ENCODE measurements at regions not wholly inside any gene's neighbourhood (a gene's known extent, or its start where the extent isn't known, plus 50 kb on each side); places are given as distances from the start of the nearest gene placed in this dataset.

- H3K36me3 ChIP-seq (ENCODE audit: insufficient read depth, low read length) = no peaks in the 10 kb centered on the region
- H3K9me3 ChIP-seq (ENCODE audit: low read length) = no peaks in the 10 kb centered on the region
- H3K27ac ChIP-seq (ENCODE audit: low read depth, low read length) = no peak overlapping the region
- H3K4me1 ChIP-seq (ENCODE audit: insufficient read depth, low read length) = no peaks in the 10 kb centered on the region
- no peak overlapping the region for H3K9ac ChIP-seq (ENCODE audit: low read length)
- H3K4me3 ChIP-seq (ENCODE audit: low read depth in 1 of 2, low read length in 2 of 2) = no peak overlapping the region
- no peaks in the 10 kb centered on the region for H3K27me3 ChIP-seq (ENCODE audit: control insufficient read depth in 1 of 2, insufficient read depth in 2 of 2, low read length in 2 of 2)
Measured at GRCh38 chr13:83211301-83211700, 671.0 kb downstream of the SLITRK1 start.

GRCh38 chr13:83204886-83205285 is 677.4 kb downstream of the SLITRK1 start:
- no peaks in the 10 kb centered on the region for H3K9me3 ChIP-seq (ENCODE audit: low read length)
- no peaks in the 10 kb centered on the region for H3K36me3 ChIP-seq (ENCODE audit: insufficient read depth, low read length)
- H3K27ac ChIP-seq (ENCODE audit: low read depth, low read length) = no peak overlapping the region
- no peaks in the 10 kb centered on the region for H3K27me3 ChIP-seq (ENCODE audit: control insufficient read depth in 1 of 2, insufficient read depth in 2 of 2, low read length in 2 of 2)
- H3K9ac ChIP-seq (ENCODE audit: low read length) = no peak overlapping the region
- no peak overlapping the region for H3K4me3 ChIP-seq (ENCODE audit: low read depth in 1 of 2, low read length in 2 of 2)
- H3K4me1 ChIP-seq (ENCODE audit: insufficient read depth, low read length) = peaks cover 5% of the 10 kb centered on the region

- no peak overlapping the region for H3K27ac ChIP-seq (ENCODE audit: low read depth, low read length)
- H3K9ac ChIP-seq (ENCODE audit: low read length) = no peak overlapping the region
- no peak overlapping the region for H3K4me3 ChIP-seq (ENCODE audit: low read depth in 1 of 2, low read length in 2 of 2)
- H3K9me3 ChIP-seq (ENCODE audit: low read length) = no peaks in the 10 kb centered on the region
- H3K4me1 ChIP-seq (ENCODE audit: insufficient read depth, low read length) = peaks cover 5% of the 10 kb centered on the region
- H3K36me3 ChIP-seq (ENCODE audit: insufficient read depth, low read length) = no peaks in the 10 kb centered on the region
- no peaks in the 10 kb centered on the region for H3K27me3 ChIP-seq (ENCODE audit: control insufficient read depth in 1 of 2, insufficient read depth in 2 of 2, low read length in 2 of 2)
Measured at GRCh38 chr13:83201506-83201905, 680.8 kb downstream of the SLITRK1 start.

- peaks cover 5% of the 10 kb centered on the region for H3K4me1 ChIP-seq (ENCODE audit: insufficient read depth, low read length)
- no peaks in the 10 kb centered on the region for H3K36me3 ChIP-seq (ENCODE audit: insufficient read depth, low read length)
- no peak overlapping the region for H3K27ac ChIP-seq (ENCODE audit: low read depth, low read length)
- H3K9me3 ChIP-seq (ENCODE audit: low read length) = no peaks in the 10 kb centered on the region
- H3K27me3 ChIP-seq (ENCODE audit: control insufficient read depth in 1 of 2, insufficient read depth in 2 of 2, low read length in 2 of 2) = no peaks in the 10 kb centered on the region
- H3K9ac ChIP-seq (ENCODE audit: low read length) = no peak overlapping the region
- H3K4me3 ChIP-seq (ENCODE audit: low read depth in 1 of 2, low read length in 2 of 2) = no peak overlapping the region
Measured at GRCh38 chr13:83197316-83197715, 685.0 kb downstream of the SLITRK1 start.

GRCh38 chr13:83190020-83190419 is 692.3 kb downstream of the SLITRK1 start:
- Histone ChIP-seq H3K4me1 (ENCODE audit: insufficient read depth, low read length) (no peaks in the 10 kb centered on the region), H3K27me3 (ENCODE audit: control insufficient read depth in 1 of 2, insufficient read depth in 2 of 2, low read length in 2 of 2) (no peaks in the 10 kb centered on the region), H3K9ac (ENCODE audit: low read length) (no peak overlapping the region), H3K36me3 (ENCODE audit: insufficient read depth, low read length) (no peaks in the 10 kb centered on the region), H3K9me3 (ENCODE audit: low read length) (no peaks in the 10 kb centered on the region), H3K27ac (ENCODE audit: low read depth, low read length) (no peak overlapping the region), H3K4me3 (ENCODE audit: low read depth in 1 of 2, low read length in 2 of 2) (no peak overlapping the region)

GRCh38 chr13:83184819-83185218 is 697.5 kb downstream of the SLITRK1 start:
- Histone ChIP-seq H3K36me3 (ENCODE audit: insufficient read depth, low read length) (no peaks in the 10 kb centered on the region), H3K9me3 (ENCODE audit: low read length) (no peaks in the 10 kb centered on the region), H3K27ac (ENCODE audit: low read depth, low read length) (no peak overlapping the region), H3K9ac (ENCODE audit: low read length) (no peak overlapping the region), H3K4me3 (ENCODE audit: low read depth in 1 of 2, low read length in 2 of 2) (no peak overlapping the region), H3K27me3 (ENCODE audit: control insufficient read depth in 1 of 2, insufficient read depth in 2 of 2, low read length in 2 of 2) (no peaks in the 10 kb centered on the region), H3K4me1 (ENCODE audit: insufficient read depth, low read length) (no peaks in the 10 kb centered on the region)

- Histone ChIP-seq H3K4me1 (ENCODE audit: insufficient read depth, low read length) (no peaks in the 10 kb centered on the region), H3K27me3 (ENCODE audit: control insufficient read depth in 1 of 2, insufficient read depth in 2 of 2, low read length in 2 of 2) (no peaks in the 10 kb centered on the region), H3K4me3 (ENCODE audit: low read depth in 1 of 2, low read length in 2 of 2) (no peak overlapping the region)
Measured at GRCh38 chr13:83184150-83184475, 698.2 kb downstream of the SLITRK1 start.

GRCh38 chr13:83183439-83184149 is 698.7 kb downstream of the SLITRK1 start:
- Histone ChIP-seq H3K36me3 (ENCODE audit: insufficient read depth, low read length) (no peaks in the 10 kb centered on the region), H3K4me1 (ENCODE audit: insufficient read depth, low read length) (no peaks in the 10 kb centered on the region), H3K4me3 (ENCODE audit: low read depth in 1 of 2, low read length in 2 of 2) (no peak overlapping the region), H3K9me3 (ENCODE audit: low read length) (no peaks in the 10 kb centered on the region), H3K27ac (ENCODE audit: low read depth, low read length) (no peak overlapping the region), H3K9ac (ENCODE audit: low read length) (no peak overlapping the region), H3K27me3 (ENCODE audit: control insufficient read depth in 1 of 2, insufficient read depth in 2 of 2, low read length in 2 of 2) (no peaks in the 10 kb centered on the region)

More at GRCh38 chr13:83184150-83184475, 698.2 kb downstream of the SLITRK1 start:
- H3K27ac ChIP-seq (ENCODE audit: low read depth, low read length) = no peak overlapping the region
- no peaks in the 10 kb centered on the region for H3K36me3 ChIP-seq (ENCODE audit: insufficient read depth, low read length)
- H3K9ac ChIP-seq (ENCODE audit: low read length) = no peak overlapping the region
- no peaks in the 10 kb centered on the region for H3K9me3 ChIP-seq (ENCODE audit: low read length)

GRCh38 chr13:83182845-83183244 is 699.4 kb downstream of the SLITRK1 start:
- Histone ChIP-seq H3K27ac (ENCODE audit: low read depth, low read length) (no peak overlapping the region), H3K27me3 (ENCODE audit: control insufficient read depth in 1 of 2, insufficient read depth in 2 of 2, low read length in 2 of 2) (no peaks in the 10 kb centered on the region), H3K9me3 (ENCODE audit: low read length) (no peaks in the 10 kb centered on the region), H3K36me3 (ENCODE audit: insufficient read depth, low read length) (no peaks in the 10 kb centered on the region), H3K4me1 (ENCODE audit: insufficient read depth, low read length) (no peaks in the 10 kb centered on the region), H3K4me3 (ENCODE audit: low read depth in 1 of 2, low read length in 2 of 2) (no peak overlapping the region), H3K9ac (ENCODE audit: low read length) (no peak overlapping the region)

GRCh38 chr13:83178008-83178407 is 704.3 kb downstream of the SLITRK1 start:
- no peaks in the 10 kb centered on the region for H3K27me3 ChIP-seq (ENCODE audit: control insufficient read depth in 1 of 2, insufficient read depth in 2 of 2, low read length in 2 of 2)
- H3K9me3 ChIP-seq (ENCODE audit: low read length) = no peaks in the 10 kb centered on the region
- no peaks in the 10 kb centered on the region for H3K36me3 ChIP-seq (ENCODE audit: insufficient read depth, low read length)
- H3K27ac ChIP-seq (ENCODE audit: low read depth, low read length) = no peak overlapping the region
- H3K9ac ChIP-seq (ENCODE audit: low read length) = no peak overlapping the region
- no peaks in the 10 kb centered on the region for H3K4me1 ChIP-seq (ENCODE audit: insufficient read depth, low read length)
- H3K4me3 ChIP-seq (ENCODE audit: low read depth in 1 of 2, low read length in 2 of 2) = no peak overlapping the region

- no peaks in the 10 kb centered on the region for H3K9me3 ChIP-seq (ENCODE audit: low read length)
- no peaks in the 10 kb centered on the region for H3K27me3 ChIP-seq (ENCODE audit: control insufficient read depth in 1 of 2, insufficient read depth in 2 of 2, low read length in 2 of 2)
- no peaks in the 10 kb centered on the region for H3K4me1 ChIP-seq (ENCODE audit: insufficient read depth, low read length)
- no peaks in the 10 kb centered on the region for H3K36me3 ChIP-seq (ENCODE audit: insufficient read depth, low read length)
- H3K9ac ChIP-seq (ENCODE audit: low read length) = no peak overlapping the region
- no peak overlapping the region for H3K4me3 ChIP-seq (ENCODE audit: low read depth in 1 of 2, low read length in 2 of 2)
- H3K27ac ChIP-seq (ENCODE audit: low read depth, low read length) = no peak overlapping the region
Measured at GRCh38 chr13:83168590-83168989, 713.7 kb downstream of the SLITRK1 start.

GRCh38 chr13:83167203-83167602 is 715.1 kb downstream of the SLITRK1 start:
- Histone ChIP-seq H3K36me3 (ENCODE audit: insufficient read depth, low read length) (no peaks in the 10 kb centered on the region), H3K9me3 (ENCODE audit: low read length) (no peaks in the 10 kb centered on the region), H3K9ac (ENCODE audit: low read length) (no peak overlapping the region), H3K4me3 (ENCODE audit: low read depth in 1 of 2, low read length in 2 of 2) (no peak overlapping the region), H3K27ac (ENCODE audit: low read depth, low read length) (no peak overlapping the region), H3K4me1 (ENCODE audit: insufficient read depth, low read length) (no peaks in the 10 kb centered on the region), H3K27me3 (ENCODE audit: control insufficient read depth in 1 of 2, insufficient read depth in 2 of 2, low read length in 2 of 2) (no peaks in the 10 kb centered on the region)

All from muscle layer of colon (tissue), 2 donors.